KMS-11 (cell line): ENCODE measurements at regions not wholly inside any gene's neighbourhood (a gene's known extent, or its start where the extent isn't known, plus 50 kb on each side); places are given as distances from the start of the nearest gene placed in this dataset.

Experiments
- H2AFZ ChIP-seq: fragments of 200-600 bp; sonication (generic); 2 replicates; pipeline ENCODE4 v1.6.1; 2016; ENCODE audit warnings: antibody characterized with exemption, mixed run types, low read depth
- H3K27ac ChIP-seq: fragments of 200-600 bp; sonication (generic); 2 replicates; pipeline ENCODE4 v1.6.1; 2016; ENCODE audit warnings: mild to moderate bottlenecking, mixed run types
- H3K27me3 ChIP-seq: fragments of 200-600 bp; sonication (generic); 2 replicates; pipeline ENCODE4 v1.6.1; 2017; ENCODE audit warnings: mild to moderate bottlenecking, low read depth, mixed run types, moderate library complexity; ENCODE audit not compliant: insufficient read depth
- H3K36me3 ChIP-seq: fragments of 200-600 bp; sonication (generic); 2 replicates; pipeline ENCODE4 v1.6.1; 2017; ENCODE audit warnings: mild to moderate bottlenecking, mixed run types; ENCODE audit not compliant: insufficient read depth
- H3K4me1 ChIP-seq: fragments of 200-600 bp; sonication (generic); 2 replicates; pipeline ENCODE4 v1.6.1; 2016; ENCODE audit warnings: mild to moderate bottlenecking, low read depth, mixed run types; ENCODE audit not compliant: poor library complexity, severe bottlenecking
- H3K4me2 ChIP-seq: fragments of 200-600 bp; sonication (generic); 2 replicates; pipeline ENCODE4 v1.7.0; 2016; ENCODE audit warnings: mild to moderate bottlenecking, mixed run types
- H3K4me3 ChIP-seq: fragments of 200-600 bp; sonication (generic); IDR thresholded peaks from 2 replicates; pipeline ENCODE4 v1.6.1; 2017; ENCODE audit warnings: low read depth, low read length, mixed read lengths; ENCODE audit not compliant: insufficient read depth
- H3K79me2 ChIP-seq: fragments of 200-600 bp; sonication (generic); 2 replicates; pipeline ENCODE4 v1.6.1; 2016; ENCODE audit warnings: low read depth, mixed run types; ENCODE audit not compliant: insufficient read depth
- H3K9ac ChIP-seq: fragments of 200-600 bp; sonication (generic); 2 replicates; pipeline ENCODE4 v1.6.1; 2016; ENCODE audit warnings: mild to moderate bottlenecking, mixed run types
- H4K20me1 ChIP-seq: fragments of 200-600 bp; sonication (generic); 2 replicates; pipeline ENCODE4 v1.6.1; 2016; ENCODE audit warnings: mild to moderate bottlenecking, mixed run types; ENCODE audit not compliant: insufficient read depth
- CTCF ChIP-seq: fragments of 200-600 bp; sonication (generic); conservative IDR thresholded peaks from 2 replicates; pipeline ENCODE4 v1.6.1; 2017; ENCODE audit warnings: low read depth, mild to moderate bottlenecking, antibody characterized with exemption, low read length, moderate library complexity, mixed read lengths

DNA sequence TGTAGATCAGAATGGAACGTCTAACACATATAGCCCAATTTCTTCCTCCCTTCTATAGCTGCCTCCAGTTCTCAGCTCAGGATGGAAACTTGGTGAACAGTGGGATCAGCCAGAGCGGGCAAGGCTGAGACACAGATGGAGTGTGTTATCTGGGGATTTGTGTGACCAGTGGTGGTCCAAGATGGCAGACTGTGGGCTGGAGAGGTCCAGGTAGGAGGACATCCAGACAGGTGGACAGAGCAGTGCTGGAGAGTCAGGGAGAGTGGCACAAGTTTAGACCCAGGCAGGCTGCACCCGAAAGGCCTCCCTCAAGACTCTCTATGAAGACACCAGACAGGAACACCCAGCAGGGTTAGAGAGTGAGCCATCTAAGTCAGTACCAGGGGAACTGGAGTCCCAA, 116.1 kb upstream of the CPSF6 start:
- H3K27ac ChIP-seq, result no peak overlapping the region
- H3K4me2 ChIP-seq, result no peak overlapping the region
- H4K20me1 ChIP-seq, result no peaks in the 10 kb centered on the region
- H3K36me3 ChIP-seq, result no peaks in the 10 kb centered on the region
- no peaks in the 10 kb centered on the region for H3K27me3 ChIP-seq
- no peaks in the 10 kb centered on the region for H3K79me2 ChIP-seq
- no peaks in the 10 kb centered on the region for H3K4me1 ChIP-seq
- no peak for TF ChIP-seq CTCF
- H3K9ac ChIP-seq, result no peak overlapping the region
- H2AFZ ChIP-seq, result no peak overlapping the region
- no peak overlapping the region for H3K4me3 ChIP-seq

GRCh38 chr12:69123919-69124638, 115.3 kb upstream of the CPSF6 start:
- H3K4me1 ChIP-seq, result no peaks in the 10 kb centered on the region
- no peaks in the 10 kb centered on the region for H3K79me2 ChIP-seq
- no peaks in the 10 kb centered on the region for H3K36me3 ChIP-seq
- no peak for TF ChIP-seq CTCF
- H3K4me3 ChIP-seq, result no peak overlapping the region
- H3K9ac ChIP-seq, result no peak overlapping the region
- H3K27ac ChIP-seq, result no peak overlapping the region
- H2AFZ ChIP-seq, result no peak overlapping the region
- no peak overlapping the region for H3K4me2 ChIP-seq
- H4K20me1 ChIP-seq, result no peaks in the 10 kb centered on the region
- no peaks in the 10 kb centered on the region for H3K27me3 ChIP-seq

GRCh38 chr12:69129017-69129416, 110.4 kb upstream of the CPSF6 start:
- no peak overlapping the region for H2AFZ ChIP-seq
- H3K4me2 ChIP-seq, result no peak overlapping the region
- no peaks in the 10 kb centered on the region for H4K20me1 ChIP-seq
- H3K36me3 ChIP-seq, result no peaks in the 10 kb centered on the region
- no peaks in the 10 kb centered on the region for H3K27me3 ChIP-seq
- no peak overlapping the region for H3K27ac ChIP-seq
- no peaks in the 10 kb centered on the region for H3K4me1 ChIP-seq
- H3K9ac ChIP-seq, result no peak overlapping the region
- TF ChIP-seq CTCF, result no peak
- no peaks in the 10 kb centered on the region for H3K79me2 ChIP-seq
- no peak overlapping the region for H3K4me3 ChIP-seq

- Histone ChIP-seq H3K79me2 (no peaks in the 10 kb centered on the region), H4K20me1 (no peaks in the 10 kb centered on the region), H3K4me1 (no peaks in the 10 kb centered on the region), H3K4me3 (no peak overlapping the region), H3K36me3 (no peaks in the 10 kb centered on the region), H3K9ac (no peak overlapping the region), H3K27ac (no peak overlapping the region), H3K4me2 (no peak overlapping the region), H3K27me3 (no peaks in the 10 kb centered on the region), H2AFZ (no peak overlapping the region)
- TF ChIP-seq CTCF, result no peak
These were observed 109.8 kb upstream of the CPSF6 start for GRCh38 chr12:69129564-69129963.
